H1 (cell line): ENCODE measurements at regions not wholly inside any gene's neighbourhood (a gene's known extent, or its start where the extent isn't known, plus 50 kb on each side); places are given as distances from the start of the nearest gene placed in this dataset.

ENCODE experiments used
- CTCF ChIA-PET: fragments of 300-600 bp; sonication (Branson Sonifier 250); formaldehyde crosslinking; loops from one replicate; lab custom pipeline; 2021; ENCODE audit not compliant: partially characterized antibody; lab: Charles Lee
- POLR2A ChIA-PET: fragments of 300-600 bp; sonication (Branson Sonifier 250); formaldehyde crosslinking; loops from one replicate; lab custom pipeline; 2021; ENCODE audit warnings: inconsistent platforms; ENCODE audit not compliant: partially characterized antibody; lab: Charles Lee
- DNase-seq, 2 experiments: peaks; one replicate each; pipeline versions ENCODE4 v3.0.0 to v3.0.0-alpha.2; 2010 to 2022; ENCODE audit warnings: low spot score in 2 of 2, low read depth in 1 of 2, mixed read lengths in 1 of 2
- FAIRE-seq: peaks from 2 replicates; lab custom pipeline; 2011; peaks lifted over from hg19 to GRCh38; lab: Jason Lieb, UNC
- H2AFZ ChIP-seq: 2 replicates; pipeline ENCODE4 v1.8.1; 2012; ENCODE audit warnings: low read length, inconsistent platforms
- H2AK5ac ChIP-seq: 2 replicates; pipeline ENCODE4 v1.6.1; 2013; ENCODE audit warnings: low read depth, low read length
- H2BK120ac ChIP-seq: replicated peaks from 2 replicates; pipeline ENCODE3; 2013; ENCODE audit warnings: low read depth, low read length, inconsistent platforms
- H2BK12ac ChIP-seq: 2 replicates; pipeline ENCODE4 v1.6.1; 2013; ENCODE audit warnings: low read depth, low read length
- H2BK15ac ChIP-seq: 2 replicates; pipeline ENCODE4 v1.6.1; 2013; ENCODE audit warnings: low read length
- H2BK20ac ChIP-seq: 2 replicates; pipeline ENCODE4 v1.6.1; 2013; ENCODE audit warnings: low read length
- H2BK5ac ChIP-seq: 2 replicates; pipeline ENCODE4 v1.6.1; 2013; ENCODE audit warnings: low read depth, low read length
- H3K14ac ChIP-seq: 2 replicates; pipeline ENCODE4 v1.6.1; 2013; ENCODE audit warnings: inconsistent platforms; ENCODE audit not compliant: insufficient read length
- H3K18ac ChIP-seq: 2 replicates; pipeline ENCODE4 v1.6.1; 2013; ENCODE audit warnings: low read length; ENCODE audit errors: extremely low read depth
- H3K23ac ChIP-seq: 2 replicates; pipeline ENCODE4 v1.6.1; 2013; ENCODE audit warnings: inconsistent platforms; ENCODE audit not compliant: insufficient read length
- H3K23me2 ChIP-seq: 2 replicates; pipeline ENCODE4 v1.6.1; 2013; ENCODE audit warnings: low read depth, low read length
- H3K27ac ChIP-seq: 2 replicates; pipeline ENCODE4 v1.6.1; 2011; ENCODE audit warnings: low read depth, low read length, inconsistent platforms
- H3K27me3 ChIP-seq, 4 experiments: replicated peaks in 1 of 4; 1 replicate in 1 of 4; 2 replicates in 3 of 4; pipeline versions ENCODE4 v1.6.1 to v1.8.1; 2011 to 2013; ENCODE audit warnings: low read length in 3 of 4, mild to moderate bottlenecking in 3 of 4, inconsistent platforms in 2 of 4, mixed read lengths in 2 of 4, moderate library complexity in 1 of 4; ENCODE audit not compliant: control insufficient read depth in 3 of 4, insufficient read depth in 3 of 4; ENCODE audit errors: extremely low read depth in 1 of 4
- H3K36me3 ChIP-seq, 4 experiments: 2 replicates each; pipeline versions ENCODE4 v1.6.1 to v1.8.1; 2011 to 2013; ENCODE audit warnings: mild to moderate bottlenecking in 4 of 4, low read length in 3 of 4, moderate library complexity in 2 of 4, control low read depth in 1 of 4, inconsistent platforms in 1 of 4; ENCODE audit not compliant: insufficient read depth in 4 of 4, control insufficient read depth in 2 of 4
- H3K4ac ChIP-seq: replicated peaks from 2 replicates; pipeline ENCODE3; 2013; ENCODE audit warnings: low read length, low read depth, mixed read lengths, inconsistent platforms; ENCODE audit not compliant: insufficient read length
- H3K4me1 ChIP-seq, 4 experiments: replicated peaks in 1 of 4; 1 replicate in 1 of 4; 2 replicates in 3 of 4; pipeline versions ENCODE4 v1.6.1 to v1.8.1; 2011 to 2013; ENCODE audit warnings: low read length in 3 of 4, inconsistent platforms in 2 of 4, mixed read lengths in 1 of 4; ENCODE audit not compliant: insufficient read depth in 4 of 4, control insufficient read depth in 3 of 4
- H3K4me2 ChIP-seq, 2 experiments: 2 replicates each; pipeline versions ENCODE4 v1.6.1 to v1.8.1; 2011 to 2013; ENCODE audit warnings: low read depth in 2 of 2, low read length in 2 of 2, control low read depth in 1 of 2, inconsistent platforms in 1 of 2, mild to moderate bottlenecking in 1 of 2; ENCODE audit not compliant: insufficient read depth in 1 of 2
- H3K4me3 ChIP-seq, 4 experiments: fragments of 200-600, 300-600 bp in 1 of 4; sonication (generic), shearing (Covaris generic), sonication (Bioruptor Twin) in 1 of 4; 2 replicates each; pipeline versions ENCODE4 v1.5.1 to v1.8.1; 2011 to 2016; ENCODE audit warnings: low read length in 4 of 4, low read depth in 3 of 4, control low read depth in 2 of 4, inconsistent platforms in 2 of 4, mild to moderate bottlenecking in 2 of 4, mixed read lengths in 1 of 4, moderate library complexity in 1 of 4; ENCODE audit not compliant: insufficient read depth in 2 of 4; ENCODE audit errors: extremely low read depth in 1 of 4
- H3K56ac ChIP-seq: replicated peaks from 2 replicates; pipeline ENCODE3; 2013; ENCODE audit warnings: low read depth, mild to moderate bottlenecking, mixed read lengths, low read length, inconsistent platforms; ENCODE audit not compliant: insufficient read length
- H3K79me1 ChIP-seq: 2 replicates; pipeline ENCODE4 v1.6.1; 2013; ENCODE audit warnings: low read depth, low read length, control low read depth
- H3K79me2 ChIP-seq, 2 experiments: 2 replicates each; pipeline versions ENCODE4 v1.6.1 to v1.8.1; 2012 to 2013; ENCODE audit warnings: low read length in 2 of 2, mild to moderate bottlenecking in 2 of 2, inconsistent platforms in 1 of 2; ENCODE audit not compliant: insufficient read depth in 2 of 2, control insufficient read depth in 1 of 2
- H3K9ac ChIP-seq, 4 experiments: replicated peaks in 1 of 4; 1 replicate in 1 of 4; 2 replicates in 3 of 4; pipeline versions ENCODE4 v1.6.1 to v1.8.1; 2011 to 2013; ENCODE audit warnings: low read depth in 3 of 4, low read length in 3 of 4, control low read depth in 2 of 4, mild to moderate bottlenecking in 2 of 4, moderate library complexity in 2 of 4, inconsistent platforms in 1 of 4; ENCODE audit errors: extremely low read depth in 1 of 4
- H3K9me3 ChIP-seq, 2 experiments: 2 replicates each; pipeline versions ENCODE4 v1.6.1 to v1.8.1; 2012 to 2013; ENCODE audit warnings: mild to moderate bottlenecking in 2 of 2, moderate library complexity in 2 of 2, control low read depth in 1 of 2, inconsistent platforms in 1 of 2, low read depth in 1 of 2, low read length in 1 of 2, mixed read lengths in 1 of 2; ENCODE audit not compliant: insufficient read depth in 2 of 2
- H4K20me1 ChIP-seq, 2 experiments: replicated peaks in 1 of 2; 2 replicates each; pipeline versions ENCODE3 to v1.8.1; 2011 to 2013; ENCODE audit warnings: inconsistent platforms in 2 of 2, low read length in 2 of 2, mild to moderate bottlenecking in 1 of 2; ENCODE audit not compliant: insufficient read depth in 2 of 2, control insufficient read depth in 1 of 2
- H4K5ac ChIP-seq: 2 replicates; pipeline ENCODE4 v1.6.1; 2013; ENCODE audit warnings: low read length, low read depth, mixed read lengths, inconsistent platforms; ENCODE audit not compliant: insufficient read length
- H4K8ac ChIP-seq: 2 replicates; pipeline ENCODE4 v1.8.0; 2013; ENCODE audit warnings: mild to moderate bottlenecking, moderate library complexity, low read length, inconsistent platforms; ENCODE audit not compliant: insufficient read depth; ENCODE audit errors: extremely low read depth
- H4K91ac ChIP-seq: replicated peaks from 2 replicates; pipeline ENCODE3; 2013; ENCODE audit warnings: low read length, mixed read lengths, inconsistent platforms; ENCODE audit not compliant: insufficient read length
- ASH2L ChIP-seq: fragments of 200-600, 300-600 bp; sonication (generic); IDR thresholded peaks from one replicate; pipeline ENCODE4 v1.7.1; 2017; ENCODE audit warnings: low read length
- BRCA1 ChIP-seq: IDR thresholded peaks from 2 replicates; pipeline ENCODE4 v1.6.1; 2012; ENCODE audit warnings: low read depth, low read length, improper control_type of control experiment
- CBX8 ChIP-seq: fragments of 300-800, 300-1000 bp; sonication (generic); IDR thresholded peaks from 2 replicates; pipeline ENCODE4 v1.7.1; 2016; ENCODE audit warnings: low read depth, low read length, borderline replicate concordance
- CEBPB ChIP-seq: IDR thresholded peaks from 2 replicates; pipeline ENCODE4 v1.6.1; 2012; ENCODE audit warnings: low read depth, low read length
- CHD2 ChIP-seq: IDR thresholded peaks from 2 replicates; pipeline ENCODE4 v1.6.1; 2012; ENCODE audit warnings: low read length, improper control_type of control experiment
- EZH2 ChIP-seq: fragments of 200-600 bp; sonication (generic); IDR thresholded peaks from 2 replicates; pipeline ENCODE4 v1.7.1; 2012; ENCODE audit warnings: low read depth, mild to moderate bottlenecking, moderate library complexity, low read length, inconsistent platforms; ENCODE audit not compliant: severe bottlenecking
- HDAC6 ChIP-seq: IDR thresholded peaks from one replicate; pipeline ENCODE4 v1.7.1; 2012; ENCODE audit warnings: low read depth, mild to moderate bottlenecking, inconsistent platforms, low read length, moderate library complexity
- JUND ChIP-seq: IDR thresholded peaks from 2 replicates; pipeline ENCODE4 v1.6.1; 2011; ENCODE audit warnings: mild to moderate bottlenecking, improper control_type of control experiment, low read length
- KDM1A ChIP-seq: fragments of 200-600, 300-600 bp; sonication (generic); IDR thresholded peaks from 2 replicates; pipeline ENCODE4 v1.7.1; 2016; ENCODE audit warnings: mild to moderate bottlenecking, low read length, borderline replicate concordance
- POLR2A ChIP-seq, 2 experiments: IDR thresholded peaks; 1 replicate in 1 of 2; 2 replicates in 1 of 2; pipeline ENCODE4 v1.6.1; 2011; ENCODE audit warnings: low read depth in 2 of 2, low read length in 2 of 2, mild to moderate bottlenecking in 2 of 2; ENCODE audit errors: control extremely low read depth in 1 of 2
- POLR2AphosphoS5 ChIP-seq: IDR thresholded peaks from 2 replicates; pipeline ENCODE4 v1.6.1; 2011; ENCODE audit warnings: low read depth, low read length
- RFX5 ChIP-seq: IDR thresholded peaks from 2 replicates; pipeline ENCODE4 v1.6.1; 2011; ENCODE audit warnings: low read depth, low read length, improper control_type of control experiment, borderline replicate concordance
- SIX5 ChIP-seq: IDR thresholded peaks from 2 replicates; pipeline ENCODE4 v1.6.1; 2011; ENCODE audit warnings: mild to moderate bottlenecking, low read depth, low read length
- SP1 ChIP-seq: IDR thresholded peaks from 2 replicates; pipeline ENCODE4 v1.6.1; 2011; ENCODE audit warnings: low read depth, low read length
- TBP ChIP-seq: IDR thresholded peaks from 2 replicates; pipeline ENCODE4 v1.6.1; 2011; ENCODE audit warnings: low read depth, low read length, improper control_type of control experiment
- TEAD4 ChIP-seq: IDR thresholded peaks from 2 replicates; pipeline ENCODE4 v1.6.1; 2012; ENCODE audit warnings: low read depth, low read length, inconsistent platforms, mixed read lengths
- ZNF274 ChIP-seq: IDR thresholded peaks from 2 replicates; pipeline ENCODE4 v1.7.0; 2012; ENCODE audit warnings: low read length, borderline replicate concordance; ENCODE audit errors: extremely low read depth
- WGBS, 2 experiments: shearing (Covaris generic) in 1 of 2; methylation state at CpG; one replicate each; pipeline versions ENCODE4 v1.1.6 to v1.1.7; 2013 to 2015; ENCODE audit warnings: low lambda C conversion rate in 2 of 2, mixed read lengths in 2 of 2, inconsistent platforms in 1 of 2, low coverage in 1 of 2, missing lambda C conversion rate in 1 of 2; ENCODE audit not compliant: insufficient replicate concordance in 2 of 2, insufficient coverage in 1 of 2, insufficient read length in 1 of 2; ENCODE audit errors: extremely low coverage in 1 of 2, missing lambda C conversion rate in 1 of 2; 5-methylcytosine and 5-hydroxymethylcytosine counted together
- TF ChIP-seq, protein P1 (sequence below): IDR thresholded peaks from 2 replicates; pipeline ENCODE4 v1.6.1; 2012; ENCODE audit warnings: inconsistent platforms

DNA sequence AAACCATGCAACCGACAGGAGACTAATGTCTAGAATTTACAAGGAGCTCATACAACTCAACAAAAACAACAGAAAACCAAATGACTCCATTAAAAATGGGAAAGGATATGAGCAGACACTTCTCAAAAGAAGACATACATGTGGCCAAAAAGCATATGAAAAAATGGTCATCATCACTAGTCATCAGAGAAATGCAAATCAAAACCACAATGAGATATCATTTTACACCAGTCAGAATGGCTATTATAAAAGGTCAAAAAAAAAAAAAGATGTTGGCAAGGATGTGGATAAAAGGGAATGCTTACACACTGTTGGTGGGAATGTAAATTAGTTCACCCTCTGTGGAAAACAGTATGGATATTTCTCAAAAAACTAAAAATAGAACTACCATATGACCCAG lies 50.5 kb upstream of the CHRDL1 start:
- Histone ChIP-seq H3K4me1 (no peaks in the 10 kb centered on the region), H2AFZ (no peak overlapping the region), H2AK5ac (no peak overlapping the region), H2BK20ac (no peak overlapping the region), H4K5ac (no peak overlapping the region), H3K14ac (no peak overlapping the region), H3K23ac (no peak overlapping the region), H3K18ac (no peak overlapping the region), H4K91ac (no peak overlapping the region), H2BK15ac (no peak overlapping the region), H3K9me3 (no peaks in the 10 kb centered on the region), H3K27ac (no peak overlapping the region), H3K27me3 (no peaks in the 10 kb centered on the region), H3K9ac (no peak overlapping the region), H3K79me2 (no peaks in the 10 kb centered on the region), H4K8ac (no peak overlapping the region), H3K4ac (no peak overlapping the region), H3K56ac (no peak overlapping the region), H3K23me2 (no peaks in the 10 kb centered on the region), H3K79me1 (no peaks in the 10 kb centered on the region), H3K4me2 (no peak overlapping the region), H2BK5ac (no peak overlapping the region), H2BK120ac (no peak overlapping the region), H3K36me3 (no peaks in the 10 kb centered on the region), H4K20me1 (no peaks in the 10 kb centered on the region), H3K4me3 (no peak overlapping the region), H2BK12ac (no peak overlapping the region)
- ChIA-PET POLR2A (interaction anchor here (0.7 kb wide), 1 partner anchor 262 kb away, joined by 3 read pairs; no protein-coding TSS in a partner anchor), CTCF (interaction anchor here (0.7 to 7.0 kb wide), 7 partner anchors 9 to 407 kb away, joined by 3 to 66 read pairs (median 4); no protein-coding TSS in a partner anchor)
- DNase-seq (no peak), FAIRE-seq (no peak)
- no CpG with 5 or more reads among the region's 1 CpG for WGBS, 2 experiments
- TF ChIP-seq SP1 (no peak), CHD2 (no peak), TBP (no peak), ASH2L (no peak), JUND (no peak), SIX5 (no peak), KDM1A (no peak), BRCA1 (no peak), RFX5 (no peak), TEAD4 (no peak), EZH2 (no peak), POLR2A (IDR thresholded peaks at IDR 0.05; ENCODE audit: control extremely low read depth in 1 of 2, low read depth in 2 of 2, low read length in 2 of 2) (no peak), POLR2AphosphoS5 (no peak), ZNF274 (no peak), CEBPB (no peak), HDAC6 (no peak), CBX8 (no peak)
- TF ChIP-seq, protein P1, sequence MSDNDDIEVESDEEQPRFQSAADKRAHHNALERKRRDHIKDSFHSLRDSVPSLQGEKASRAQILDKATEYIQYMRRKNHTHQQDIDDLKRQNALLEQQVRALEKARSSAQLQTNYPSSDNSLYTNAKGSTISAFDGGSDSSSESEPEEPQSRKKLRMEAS, result no peak
